ENCODE measurements at regions not wholly inside any gene's neighbourhood (a gene's known extent, or its start where the extent isn't known, plus 50 kb on each side); places are given as distances from the start of the nearest gene placed in this dataset.
"Not testable (repeated sequence)": the region's sequence is repeated elsewhere in the genome, so short reads cannot be mapped to it uniquely, and the experiment has no call there.

GRCh38 chr2:2779727-2780126 lies 448.7 kb upstream of the MYT1L start:
- DNase-seq (ENCODE audit: extremely low read depth in 1 of 2, low read depth in 1 of 2): no peak

- no peak for DNase-seq (ENCODE audit: extremely low read depth in 1 of 2, low read depth in 1 of 2)
Measured at GRCh38 chr2:2777876-2778275, 446.8 kb upstream of the MYT1L start.

GRCh38 chr2:2777213-2777612 lies 446.1 kb upstream of the MYT1L start:
- DNase-seq (ENCODE audit: extremely low read depth in 1 of 2, low read depth in 1 of 2): no peak

- no peak for DNase-seq (ENCODE audit: extremely low read depth in 1 of 2, low read depth in 1 of 2)
Measured at GRCh38 chr2:2775018-2775417, 443.9 kb upstream of the MYT1L start.

- DNase-seq (ENCODE audit: extremely low read depth in 1 of 2, low read depth in 1 of 2): no peak
Measured at GRCh38 chr2:2773692-2774091, 442.6 kb upstream of the MYT1L start.

- not testable (repeated sequence) for DNase-seq (ENCODE audit: extremely low read depth in 1 of 2, low read depth in 1 of 2)
Measured at GRCh38 chr2:2773080-2773479, 442.0 kb upstream of the MYT1L start.

- no peak for DNase-seq (ENCODE audit: extremely low read depth in 1 of 2, low read depth in 1 of 2)
Measured at GRCh38 chr2:2771721-2772411, 440.8 kb upstream of the MYT1L start.

GRCh38 chr2:2769481-2770431 lies 438.7 kb upstream of the MYT1L start:
- DNase-seq (ENCODE audit: extremely low read depth in 1 of 2, low read depth in 1 of 2): no peak

- no peak for DNase-seq (ENCODE audit: extremely low read depth in 1 of 2, low read depth in 1 of 2)
Measured at GRCh38 chr2:2768476-2768875, 437.4 kb upstream of the MYT1L start.

- DNase-seq (ENCODE audit: extremely low read depth in 1 of 2, low read depth in 1 of 2): no peak
Measured at GRCh38 chr2:2767837-2768236, 436.8 kb upstream of the MYT1L start.

GRCh38 chr2:2765839-2766495 lies 434.9 kb upstream of the MYT1L start:
- DNase-seq (ENCODE audit: extremely low read depth in 1 of 2, low read depth in 1 of 2): no peak

- DNase-seq (ENCODE audit: extremely low read depth in 1 of 2, low read depth in 1 of 2): no peak
Measured at GRCh38 chr2:2765176-2765800, 434.2 kb upstream of the MYT1L start.

- no peak for DNase-seq (ENCODE audit: extremely low read depth in 1 of 2, low read depth in 1 of 2)
Measured at GRCh38 chr2:2764739-2765138, 433.7 kb upstream of the MYT1L start.

- no peak for DNase-seq (ENCODE audit: extremely low read depth in 1 of 2, low read depth in 1 of 2)
Measured at GRCh38 chr2:2764001-2764355, 432.9 kb upstream of the MYT1L start.

- no peak for DNase-seq (ENCODE audit: extremely low read depth in 1 of 2, low read depth in 1 of 2)
Measured at GRCh38 chr2:2763351-2764000, 432.4 kb upstream of the MYT1L start.

- DNase-seq (ENCODE audit: extremely low read depth in 1 of 2, low read depth in 1 of 2): no peak
Measured at GRCh38 chr2:2762913-2763312, 431.8 kb upstream of the MYT1L start.

GRCh38 chr2:2762166-2762908 lies 431.3 kb upstream of the MYT1L start:
- DNase-seq (ENCODE audit: extremely low read depth in 1 of 2, low read depth in 1 of 2): no peak

GRCh38 chr2:2758793-2759367 lies 427.8 kb upstream of the MYT1L start:
- no peak for DNase-seq (ENCODE audit: extremely low read depth in 1 of 2, low read depth in 1 of 2)

- no peak for DNase-seq (ENCODE audit: extremely low read depth in 1 of 2, low read depth in 1 of 2)
Measured at GRCh38 chr2:2757764-2758163, 426.7 kb upstream of the MYT1L start.

- no peak for DNase-seq (ENCODE audit: extremely low read depth in 1 of 2, low read depth in 1 of 2)
Measured at GRCh38 chr2:2756886-2757285, 425.8 kb upstream of the MYT1L start.

Measured in stimulated activated CD8-positive, alpha-beta memory T cell treated with anti-CD3 and anti-CD28 coated beads, Interleukin-7, amount 100 ng/mL, for 48 hours (primary cell).